MCF 10A (cell line): ENCODE measurements at regions not wholly inside any gene's neighbourhood (a gene's known extent, or its start where the extent isn't known, plus 50 kb on each side); places are given as distances from the start of the nearest gene placed in this dataset.

Experiments
- BruUV-seq: library from RNA; stranded (reverse); fragments of 400-500 nt; replicated peaks from 2 replicates; lab custom pipeline; 2021; lab: Mats Ljungman, UMichigan
- CTCF ChIA-PET: fragments of 300-600 bp; sonication (Branson Sonifier 250); formaldehyde crosslinking; extraction: SDS; loops from one replicate; lab custom pipeline; 2021; ENCODE audit warnings: antibody characterized with exemption, inconsistent platforms; lab: Yijun Ruan, JAX
- POLR2A ChIA-PET: fragments of 300-600, 350-650 bp; sonication (Branson Sonifier 250); formaldehyde crosslinking; extraction: SDS; loops from one replicate; lab custom pipeline; 2020; ENCODE audit warnings: antibody characterized with exemption, inconsistent platforms; lab: Yijun Ruan, JAX
- DNase-seq: peaks from one replicate; pipeline ENCODE4 v3.0.0-alpha.2; 2018; ENCODE audit not compliant: unreplicated experiment
- H3K27ac Mint-ChIP-seq: one replicate; pipeline ENCODE4 v1.8.0; 2022; ENCODE audit warnings: mild to moderate bottlenecking, low read depth, mixed read lengths; ENCODE audit not compliant: unreplicated experiment
- H3K27me3 Mint-ChIP-seq: one replicate; pipeline ENCODE4 v1.8.0; 2022; ENCODE audit warnings: mixed read lengths; ENCODE audit not compliant: insufficient read depth, unreplicated experiment
- H3K36me3 Mint-ChIP-seq: one replicate; pipeline ENCODE4 v1.8.0; 2022; ENCODE audit warnings: mild to moderate bottlenecking, moderate library complexity, mixed read lengths; ENCODE audit not compliant: insufficient read depth, unreplicated experiment
- H3K4me1 Mint-ChIP-seq: one replicate; pipeline ENCODE4 v1.8.0; 2022; ENCODE audit warnings: mixed read lengths; ENCODE audit not compliant: insufficient read depth, unreplicated experiment
- H3K4me3 Mint-ChIP-seq: one replicate; pipeline ENCODE4 v1.8.0; 2022; ENCODE audit warnings: mild to moderate bottlenecking, moderate library complexity, mixed read lengths; ENCODE audit not compliant: unreplicated experiment
- H3K9me3 Mint-ChIP-seq: one replicate; pipeline ENCODE4 v1.8.0; 2022; ENCODE audit warnings: mixed read lengths; ENCODE audit not compliant: unreplicated experiment
- intact Hi-C: fragments of 100-400 bp; cut with micrococcal nuclease; formaldehyde crosslinking; loops from 2 replicates; pipeline ENCODE4 v1.14.1; 2022
- TF ChIP-seq, protein P1 (sequence below): fragments of 200-600 bp; IDR thresholded peaks from one replicate; pipeline ENCODE4 v1.8.0; 2022; ENCODE audit warnings: antibody characterized with exemption, mild to moderate bottlenecking; ENCODE audit not compliant: unreplicated experiment

- Mint-ChIP-seq H3K27me3 (peaks cover 7% of the 10 kb centered on the region), H3K27ac (no peak overlapping the region), H3K4me1 (no peaks in the 10 kb centered on the region), H3K4me3 (no peak overlapping the region), H3K36me3 (no peaks in the 10 kb centered on the region), H3K9me3 (no peaks in the 10 kb centered on the region)
- CTCF ChIA-PET = no interaction called here
- POLR2A ChIA-PET = no interaction called here
- DNase-seq = no peak
- intact Hi-C loops = no loop called here
- TF ChIP-seq, protein P1, sequence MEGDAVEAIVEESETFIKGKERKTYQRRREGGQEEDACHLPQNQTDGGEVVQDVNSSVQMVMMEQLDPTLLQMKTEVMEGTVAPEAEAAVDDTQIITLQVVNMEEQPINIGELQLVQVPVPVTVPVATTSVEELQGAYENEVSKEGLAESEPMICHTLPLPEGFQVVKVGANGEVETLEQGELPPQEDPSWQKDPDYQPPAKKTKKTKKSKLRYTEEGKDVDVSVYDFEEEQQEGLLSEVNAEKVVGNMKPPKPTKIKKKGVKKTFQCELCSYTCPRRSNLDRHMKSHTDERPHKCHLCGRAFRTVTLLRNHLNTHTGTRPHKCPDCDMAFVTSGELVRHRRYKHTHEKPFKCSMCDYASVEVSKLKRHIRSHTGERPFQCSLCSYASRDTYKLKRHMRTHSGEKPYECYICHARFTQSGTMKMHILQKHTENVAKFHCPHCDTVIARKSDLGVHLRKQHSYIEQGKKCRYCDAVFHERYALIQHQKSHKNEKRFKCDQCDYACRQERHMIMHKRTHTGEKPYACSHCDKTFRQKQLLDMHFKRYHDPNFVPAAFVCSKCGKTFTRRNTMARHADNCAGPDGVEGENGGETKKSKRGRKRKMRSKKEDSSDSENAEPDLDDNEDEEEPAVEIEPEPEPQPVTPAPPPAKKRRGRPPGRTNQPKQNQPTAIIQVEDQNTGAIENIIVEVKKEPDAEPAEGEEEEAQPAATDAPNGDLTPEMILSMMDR = no peak
- BruUV-seq = no TSS peak
These were observed 482.0 kb downstream of the BCL11A start for GRCh38 chr2:60071490-60071831.

DNA sequence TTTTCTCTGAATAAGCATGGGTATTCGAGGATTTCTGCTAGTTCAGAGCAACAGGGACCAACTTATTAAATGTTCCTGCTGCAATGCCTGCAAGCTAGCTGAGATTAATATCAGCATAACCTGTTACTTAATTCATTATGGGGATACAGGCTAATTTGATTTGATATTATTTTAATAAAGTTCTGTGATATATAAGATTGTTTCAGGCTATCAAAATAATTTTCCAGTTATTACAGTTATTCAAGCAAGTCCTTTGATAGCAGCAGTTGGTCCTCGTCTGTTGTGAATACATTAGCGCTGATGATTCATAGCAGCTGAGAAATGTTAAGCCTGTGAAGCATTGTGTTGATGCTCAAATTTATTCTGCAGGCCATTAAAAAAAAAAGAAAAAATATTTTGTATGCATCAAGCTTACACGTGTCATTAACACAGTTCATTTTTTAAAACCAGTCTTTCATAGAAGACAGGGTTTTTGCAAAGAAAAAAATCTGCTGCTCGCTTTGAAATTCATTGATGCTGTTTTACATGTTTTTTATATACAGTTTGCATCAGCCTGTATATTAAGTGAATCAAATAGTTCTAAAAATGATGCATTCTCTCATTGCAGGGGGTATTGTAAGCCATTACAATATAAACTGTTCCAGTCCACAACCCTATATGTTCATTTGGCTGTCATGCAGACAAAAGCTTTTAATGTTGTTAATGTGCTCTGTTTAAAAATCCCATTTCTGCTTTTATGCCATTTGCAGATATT lies 482.5 kb downstream of the BCL11A start:
- POLR2A ChIA-PET = no interaction called here
- Mint-ChIP-seq H3K9me3 (no peaks in the 10 kb centered on the region), H3K36me3 (no peaks in the 10 kb centered on the region), H3K4me3 (no peak overlapping the region), H3K27me3 (peaks cover 7% of the 10 kb centered on the region), H3K4me1 (no peaks in the 10 kb centered on the region), H3K27ac (no peak overlapping the region)
- intact Hi-C loops = no loop called here
- BruUV-seq = no TSS peak
- CTCF ChIA-PET = no interaction called here
- no peak for DNase-seq
- TF ChIP-seq, protein P1 = no peak

GRCh38 chr2:60070196-60070595 lies 483.3 kb downstream of the BCL11A start:
- Mint-ChIP-seq H3K27ac (no peak overlapping the region), H3K4me3 (no peak overlapping the region), H3K9me3 (no peaks in the 10 kb centered on the region), H3K27me3 (peaks cover 7% of the 10 kb centered on the region), H3K4me1 (no peaks in the 10 kb centered on the region), H3K36me3 (no peaks in the 10 kb centered on the region)
- ChIA-PET CTCF (interaction anchor here (0.6 kb wide), 1 partner anchor 1387 kb away, joined by 3 read pairs; no protein-coding TSS in a partner anchor), POLR2A (interaction anchor here (0.6 kb wide), 1 partner anchor 371 kb away, joined by 3 read pairs; no protein-coding TSS in a partner anchor)
- TF ChIP-seq, protein P1 = no peak
- DNase-seq = no peak
- intact Hi-C loops = no loop called here
- no TSS peak for BruUV-seq

- no peak for DNase-seq
- TF ChIP-seq, protein P1 = no peak
- ChIA-PET CTCF (interaction anchor here (0.6 to 1.7 kb wide), 2 partner anchors 9 to 106 kb away, joined by 3 read pairs; no protein-coding TSS in a partner anchor), POLR2A (no interaction called here)
- H3K36me3 Mint-ChIP-seq = no peaks in the 10 kb centered on the region
- peaks cover 7% of the 10 kb centered on the region for H3K27me3 Mint-ChIP-seq
- H3K9me3 Mint-ChIP-seq = no peaks in the 10 kb centered on the region
- H3K4me1 Mint-ChIP-seq = no peaks in the 10 kb centered on the region
- H3K27ac Mint-ChIP-seq = no peak overlapping the region
- intact Hi-C loops = no loop called here
- no peak overlapping the region for H3K4me3 Mint-ChIP-seq
- BruUV-seq = no TSS peak
These were observed 484.7 kb downstream of the BCL11A start for GRCh38 chr2:60068755-60069154.
